NB4 (cell line): ENCODE measurements at regions not wholly inside any gene's neighbourhood (a gene's known extent, or its start where the extent isn't known, plus 50 kb on each side); places are given as distances from the start of the nearest gene placed in this dataset.

Experiments used
- TF ChIP-seq, protein P1 (sequence below): IDR thresholded peaks from one replicate; pipeline ENCODE4 v1.5.1; 2012; ENCODE audit warnings: low read depth, low read length
- TF ChIP-seq, protein P2 (sequence below): IDR thresholded peaks from 2 replicates; pipeline ENCODE4 v1.6.1; 2011; ENCODE audit warnings: low read depth, low read length

DNA sequence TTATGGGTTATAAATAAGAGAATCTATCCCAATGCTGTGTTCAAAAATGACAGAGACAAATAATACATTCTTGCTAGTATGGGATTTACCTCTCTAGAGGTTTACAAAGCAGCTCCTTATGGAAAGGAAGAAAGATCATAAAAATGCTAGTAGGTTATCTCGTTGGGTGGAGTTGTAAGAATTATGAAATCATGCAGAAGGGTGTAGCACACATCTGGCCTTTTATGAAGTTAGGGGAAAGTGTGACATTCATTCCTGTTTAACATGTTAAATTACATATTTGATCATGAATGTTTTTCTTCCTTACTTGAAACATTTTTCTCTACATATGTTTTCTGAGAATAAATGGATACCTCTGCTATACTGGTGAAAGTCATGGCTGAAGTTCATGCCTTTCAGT is 414.2 kb downstream of the SH3GL2 start:
- TF ChIP-seq, protein P1, sequence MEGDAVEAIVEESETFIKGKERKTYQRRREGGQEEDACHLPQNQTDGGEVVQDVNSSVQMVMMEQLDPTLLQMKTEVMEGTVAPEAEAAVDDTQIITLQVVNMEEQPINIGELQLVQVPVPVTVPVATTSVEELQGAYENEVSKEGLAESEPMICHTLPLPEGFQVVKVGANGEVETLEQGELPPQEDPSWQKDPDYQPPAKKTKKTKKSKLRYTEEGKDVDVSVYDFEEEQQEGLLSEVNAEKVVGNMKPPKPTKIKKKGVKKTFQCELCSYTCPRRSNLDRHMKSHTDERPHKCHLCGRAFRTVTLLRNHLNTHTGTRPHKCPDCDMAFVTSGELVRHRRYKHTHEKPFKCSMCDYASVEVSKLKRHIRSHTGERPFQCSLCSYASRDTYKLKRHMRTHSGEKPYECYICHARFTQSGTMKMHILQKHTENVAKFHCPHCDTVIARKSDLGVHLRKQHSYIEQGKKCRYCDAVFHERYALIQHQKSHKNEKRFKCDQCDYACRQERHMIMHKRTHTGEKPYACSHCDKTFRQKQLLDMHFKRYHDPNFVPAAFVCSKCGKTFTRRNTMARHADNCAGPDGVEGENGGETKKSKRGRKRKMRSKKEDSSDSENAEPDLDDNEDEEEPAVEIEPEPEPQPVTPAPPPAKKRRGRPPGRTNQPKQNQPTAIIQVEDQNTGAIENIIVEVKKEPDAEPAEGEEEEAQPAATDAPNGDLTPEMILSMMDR, result no peak
- TF ChIP-seq, protein P2, sequence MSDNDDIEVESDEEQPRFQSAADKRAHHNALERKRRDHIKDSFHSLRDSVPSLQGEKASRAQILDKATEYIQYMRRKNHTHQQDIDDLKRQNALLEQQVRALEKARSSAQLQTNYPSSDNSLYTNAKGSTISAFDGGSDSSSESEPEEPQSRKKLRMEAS, result no peak
